ENCODE measurements at regions not wholly inside any gene's neighbourhood (a gene's known extent, or its start where the extent isn't known, plus 50 kb on each side); places are given as distances from the start of the nearest gene placed in this dataset.
A peak's percentile ranks its signal among the peaks of the same experiment; 100 is the strongest.
"Not testable (repeated sequence)": the region's sequence is repeated elsewhere in the genome, so short reads cannot be mapped to it uniquely, and the experiment has no call there.

GRCh38 chr2:147293991-147294824 is 550.6 kb upstream of the ACVR2A start:
- DNase-seq (ENCODE audit: low read depth in 2 of 2) = no peak

- DNase-seq (ENCODE audit: low read depth in 2 of 2) = no peak
Measured at GRCh38 chr2:147288131-147288530, 556.7 kb upstream of the ACVR2A start.

- DNase-seq (ENCODE audit: low read depth in 2 of 2) = no peak
Measured at GRCh38 chr2:147275943-147276342, 568.9 kb upstream of the ACVR2A start.

GRCh38 chr2:147273628-147274027 is 571.2 kb upstream of the ACVR2A start:
- no peak for DNase-seq (ENCODE audit: low read depth in 2 of 2)

- DNase-seq (ENCODE audit: low read depth in 2 of 2) = no peak
Measured at GRCh38 chr2:147273106-147273505, 571.7 kb upstream of the ACVR2A start.

GRCh38 chr2:147269581-147269980 is 575.2 kb upstream of the ACVR2A start:
- DNase-seq (ENCODE audit: low read depth in 2 of 2) = not testable (repeated sequence)

- no peak for DNase-seq (ENCODE audit: low read depth in 2 of 2)
Measured at GRCh38 chr2:147260241-147260640, 584.6 kb upstream of the ACVR2A start.

- DNase-seq (ENCODE audit: low read depth in 2 of 2) = no peak
Measured at GRCh38 chr2:147255812-147256211, 589.0 kb upstream of the ACVR2A start.

- DNase-seq (ENCODE audit: low read depth in 2 of 2) = no peak
Measured at GRCh38 chr2:147250652-147251356, 594.0 kb upstream of the ACVR2A start.

- no peak for DNase-seq (ENCODE audit: low read depth in 2 of 2)
Measured at GRCh38 chr2:147247749-147248148, 597.1 kb upstream of the ACVR2A start.

- DNase-seq (ENCODE audit: low read depth in 2 of 2) = no peak
Measured at GRCh38 chr2:147242445-147242844, 602.4 kb upstream of the ACVR2A start.

GRCh38 chr2:147236601-147237000 is 608.2 kb upstream of the ACVR2A start:
- no peak for DNase-seq (ENCODE audit: low read depth in 2 of 2)

- no peak for DNase-seq (ENCODE audit: low read depth in 2 of 2)
Measured at GRCh38 chr2:147232225-147232669, 612.6 kb upstream of the ACVR2A start.

- no peak for DNase-seq (ENCODE audit: low read depth in 2 of 2)
Measured at GRCh38 chr2:147231607-147232006, 613.2 kb upstream of the ACVR2A start.

GRCh38 chr2:147231081-147231480 is 613.7 kb upstream of the ACVR2A start:
- no peak for DNase-seq (ENCODE audit: low read depth in 2 of 2)

- no peak for DNase-seq (ENCODE audit: low read depth in 2 of 2)
Measured at GRCh38 chr2:147227313-147227712, 617.5 kb upstream of the ACVR2A start.

- no peak for DNase-seq (ENCODE audit: low read depth in 2 of 2)
Measured at GRCh38 chr2:147224070-147224469, 620.8 kb upstream of the ACVR2A start.

- no peak for DNase-seq (ENCODE audit: low read depth in 2 of 2)
Measured at GRCh38 chr2:147223553-147224060, 621.2 kb upstream of the ACVR2A start.

GRCh38 chr2:147223119-147223518 is 621.7 kb upstream of the ACVR2A start:
- no peak for DNase-seq (ENCODE audit: low read depth in 2 of 2)

GRCh38 chr2:147222506-147222905 is 622.3 kb upstream of the ACVR2A start:
- DNase-seq (ENCODE audit: low read depth in 2 of 2) = no peak

- no peak for DNase-seq (ENCODE audit: low read depth in 2 of 2)
Measured at GRCh38 chr2:147214914-147215313, 629.9 kb upstream of the ACVR2A start.

- DNase-seq (ENCODE audit: low read depth in 2 of 2) = no peak
Measured at GRCh38 chr2:147211484-147211883, 633.3 kb upstream of the ACVR2A start.

- peak; percentile 31 to 36 for DNase-seq (ENCODE audit: low read depth in 2 of 2)
Measured at GRCh38 chr2:147204102-147204501, 640.7 kb upstream of the ACVR2A start.
